AG10803 (cell line): ENCODE measurements at regions not wholly inside any gene's neighbourhood (a gene's known extent, or its start where the extent isn't known, plus 50 kb on each side); places are given as distances from the start of the nearest gene placed in this dataset.

ENCODE experiments used
- DNase-seq: peaks from one replicate; pipeline ENCODE4 v3.0.0; 2010; ENCODE audit warnings: low read depth
- H3K4me3 ChIP-seq: 2 replicates; pipeline ENCODE4 v1.5.1; 2011; ENCODE audit warnings: mild to moderate bottlenecking, low read length, control low read depth
- TF ChIP-seq, protein P1 (sequence below): conservative IDR thresholded peaks from 2 replicates; pipeline ENCODE4 v1.5.1; 2011; ENCODE audit warnings: mild to moderate bottlenecking, low read length, control low read depth, inconsistent platforms

DNA sequence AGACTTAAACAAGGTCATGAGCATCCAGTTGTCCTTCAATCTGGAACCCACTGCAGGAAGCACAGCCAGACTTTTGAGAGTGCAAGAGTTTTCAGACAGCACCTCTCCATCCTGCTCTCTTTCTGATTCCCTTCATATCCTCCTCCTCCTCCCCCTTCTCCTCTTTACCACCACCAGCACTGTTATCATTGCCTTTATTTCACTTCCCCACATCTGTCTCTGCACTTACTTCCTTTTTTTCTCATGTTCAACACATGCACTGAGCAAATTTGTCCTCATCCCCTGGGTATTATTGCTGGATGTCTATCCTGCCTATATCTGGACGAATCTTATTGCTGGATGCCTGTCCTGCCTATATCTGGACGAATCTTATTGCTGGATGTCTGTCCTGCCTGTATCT is 554.8 kb downstream of the DHX35 start:
- DNase-seq: no peak
- no peak overlapping the region for H3K4me3 ChIP-seq
- TF ChIP-seq, protein P1, sequence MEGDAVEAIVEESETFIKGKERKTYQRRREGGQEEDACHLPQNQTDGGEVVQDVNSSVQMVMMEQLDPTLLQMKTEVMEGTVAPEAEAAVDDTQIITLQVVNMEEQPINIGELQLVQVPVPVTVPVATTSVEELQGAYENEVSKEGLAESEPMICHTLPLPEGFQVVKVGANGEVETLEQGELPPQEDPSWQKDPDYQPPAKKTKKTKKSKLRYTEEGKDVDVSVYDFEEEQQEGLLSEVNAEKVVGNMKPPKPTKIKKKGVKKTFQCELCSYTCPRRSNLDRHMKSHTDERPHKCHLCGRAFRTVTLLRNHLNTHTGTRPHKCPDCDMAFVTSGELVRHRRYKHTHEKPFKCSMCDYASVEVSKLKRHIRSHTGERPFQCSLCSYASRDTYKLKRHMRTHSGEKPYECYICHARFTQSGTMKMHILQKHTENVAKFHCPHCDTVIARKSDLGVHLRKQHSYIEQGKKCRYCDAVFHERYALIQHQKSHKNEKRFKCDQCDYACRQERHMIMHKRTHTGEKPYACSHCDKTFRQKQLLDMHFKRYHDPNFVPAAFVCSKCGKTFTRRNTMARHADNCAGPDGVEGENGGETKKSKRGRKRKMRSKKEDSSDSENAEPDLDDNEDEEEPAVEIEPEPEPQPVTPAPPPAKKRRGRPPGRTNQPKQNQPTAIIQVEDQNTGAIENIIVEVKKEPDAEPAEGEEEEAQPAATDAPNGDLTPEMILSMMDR: no peak

DNA sequence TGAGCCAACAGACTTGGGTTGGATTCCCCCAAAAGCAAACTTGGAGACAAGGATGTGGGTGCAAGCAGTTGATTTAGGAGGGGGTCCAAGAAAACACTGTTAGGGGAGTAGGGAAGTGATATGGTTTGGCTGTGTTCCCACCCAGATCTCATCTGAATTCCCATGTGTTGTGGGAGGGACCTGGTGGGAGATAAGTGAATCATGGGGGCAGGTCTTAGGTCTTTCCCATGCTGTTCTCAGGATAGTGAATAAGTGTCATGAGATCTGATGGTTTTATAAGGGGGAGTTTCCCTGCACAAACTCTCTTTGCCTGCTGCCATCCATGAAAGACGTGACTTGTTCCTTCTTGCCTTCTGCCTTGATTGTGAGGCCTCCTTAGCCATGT is 542.6 kb downstream of the DHX35 start:
- TF ChIP-seq, protein P1: no peak
- DNase-seq: no peak
- H3K4me3 ChIP-seq: no peak overlapping the region

DNA sequence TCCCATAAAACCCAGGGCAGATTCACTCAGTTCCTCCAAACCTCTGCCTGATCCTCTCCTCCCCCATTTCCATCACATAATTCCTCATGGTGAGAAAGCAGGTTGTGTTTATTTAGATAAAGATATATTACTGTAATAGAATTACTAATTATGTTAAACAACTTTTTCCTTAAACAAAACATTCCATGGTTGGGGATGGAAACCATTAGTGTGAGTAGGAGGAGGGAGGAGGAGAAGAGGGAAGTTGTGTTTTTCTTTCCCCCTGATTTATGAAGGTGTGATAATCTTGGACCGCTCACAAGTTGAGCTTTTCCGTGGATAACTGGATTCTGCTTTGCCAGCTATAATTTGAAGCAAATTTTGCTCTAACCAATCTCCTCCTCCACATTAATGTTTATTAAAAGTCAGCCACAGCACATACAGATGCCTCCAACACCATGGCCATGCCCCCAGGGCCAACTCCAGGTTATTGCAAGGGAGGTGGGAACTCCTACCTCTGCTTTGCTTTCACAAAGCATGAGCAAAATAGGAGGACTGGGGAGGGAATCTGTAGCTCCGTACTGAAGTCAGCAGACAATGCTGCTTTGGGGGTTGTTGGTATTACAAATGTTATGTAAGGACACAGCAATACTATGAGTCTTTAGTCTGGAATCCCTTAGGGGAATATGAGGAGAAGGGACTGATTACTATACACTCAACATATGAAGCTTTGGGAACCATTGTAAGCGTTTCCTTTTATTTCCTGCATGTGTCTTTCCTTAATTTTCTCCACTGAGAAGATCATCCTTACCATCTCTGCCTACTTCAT is 542.0 kb downstream of the DHX35 start:
- TF ChIP-seq, protein P1: no peak
- no peak overlapping the region for H3K4me3 ChIP-seq
- no peak for DNase-seq

DNA sequence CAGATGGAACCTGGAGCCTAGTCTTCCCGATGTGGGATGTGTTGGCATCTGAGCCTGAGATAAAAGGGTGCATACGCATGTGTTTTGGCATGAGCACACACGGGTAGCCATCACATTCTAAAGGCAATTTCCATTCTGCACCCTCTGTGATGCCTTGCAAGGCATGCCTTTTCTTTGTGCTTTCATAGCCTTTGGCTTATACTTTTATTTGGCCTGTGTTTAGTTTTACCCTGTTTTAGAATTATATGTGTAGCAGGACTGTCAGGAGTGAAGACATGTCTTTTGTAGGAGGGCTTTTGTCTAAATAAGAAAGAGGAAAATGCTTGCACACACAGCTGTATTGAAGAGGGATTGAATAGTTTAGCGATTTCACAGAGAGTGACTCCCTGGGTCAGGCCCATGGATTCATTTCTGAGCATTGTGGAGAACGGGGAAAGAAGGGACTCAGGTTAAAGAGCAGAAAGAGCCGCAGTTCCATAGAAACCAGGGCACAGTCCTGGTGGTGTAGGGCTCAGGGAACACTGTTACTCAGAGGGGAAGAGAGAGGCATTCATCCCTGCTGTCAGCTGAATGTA is 530.2 kb downstream of the DHX35 start:
- no peak for DNase-seq
- no peak overlapping the region for H3K4me3 ChIP-seq
- TF ChIP-seq, protein P1: no peak

DNA sequence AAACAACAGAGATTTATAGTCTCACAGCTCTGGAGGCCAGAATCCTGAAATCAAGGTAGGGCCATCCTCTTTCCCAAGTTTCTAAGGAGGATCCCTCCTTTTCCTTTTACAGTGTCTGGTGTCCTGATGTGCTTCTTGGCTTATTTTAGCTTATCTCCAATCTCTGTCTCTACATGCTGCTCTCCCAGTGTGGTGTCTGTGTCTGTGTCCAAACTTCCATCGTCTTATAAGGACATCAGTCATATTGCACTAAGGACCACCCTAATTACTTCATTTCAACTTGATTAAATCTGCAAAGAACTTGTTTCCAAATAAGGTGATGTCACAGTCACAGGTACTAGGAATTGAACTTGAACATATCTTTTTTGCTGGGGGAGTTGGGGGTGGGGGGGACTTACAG is 529.6 kb downstream of the DHX35 start:
- H3K4me3 ChIP-seq: no peak overlapping the region
- TF ChIP-seq, protein P1: no peak
- no peak for DNase-seq

DNA sequence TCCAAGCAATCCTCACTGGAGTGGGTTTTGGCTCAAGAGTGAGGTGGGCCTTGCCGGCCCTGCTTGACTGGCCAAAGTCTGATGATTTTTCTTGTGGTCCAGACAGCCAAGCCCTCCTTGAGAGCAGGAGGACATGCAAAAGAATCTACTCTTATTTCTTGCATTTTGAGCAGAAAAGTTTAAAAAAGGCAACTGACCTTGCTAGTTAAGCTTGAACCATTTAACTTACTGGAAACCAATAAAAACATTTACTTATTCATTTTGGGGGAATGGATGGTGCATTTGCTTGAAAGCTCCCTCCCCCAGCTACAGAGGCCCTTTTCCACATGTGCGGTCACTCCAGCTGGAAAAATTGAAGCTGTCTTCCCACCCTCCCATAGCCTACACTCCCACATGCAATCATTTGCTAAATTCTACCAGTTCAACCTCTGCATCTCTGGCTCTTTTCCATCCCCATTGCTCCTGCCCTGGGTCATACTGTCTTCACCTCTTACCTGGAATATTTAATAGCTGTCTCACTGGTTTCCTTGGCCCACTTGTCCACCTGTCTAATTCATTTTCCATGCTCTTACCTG is 527.9 kb downstream of the DHX35 start:
- TF ChIP-seq, protein P1: no peak
- DNase-seq: no peak
- H3K4me3 ChIP-seq: no peak overlapping the region
